Gastroesophageal sphincter (tissue), 4 donors: ENCODE measurements at regions not wholly inside any gene's neighbourhood (a gene's known extent, or its start where the extent isn't known, plus 50 kb on each side); places are given as distances from the start of the nearest gene placed in this dataset.

ENCODE experiments used
- ATAC-seq: fragments of 150-250 bp; one replicate; pipeline ENCODE4 v1.9.1; 2016; ENCODE audit warnings: mild to moderate bottlenecking, moderate library complexity
- H3K27ac ChIP-seq, 4 donors: fragments of 200-600 bp; sonication (generic) in 3 of 4; 1 replicate in 3 of 4; 2 replicates in 1 of 4; pipeline ENCODE4 v1.5.1; 2016 to 2019
- H3K27me3 ChIP-seq: fragments of 200-600 bp; sonication (generic); one replicate; pipeline ENCODE4 v1.5.1; 2019
- H3K36me3 ChIP-seq, 2 donors: fragments of 200-600 bp; sonication (generic); one replicate each; pipeline ENCODE4 v1.5.1; 2019; ENCODE audit warnings: control low read depth in 1 of 2
- H3K4me1 ChIP-seq, 3 donors: fragments of 200-600 bp; sonication (generic); 1 replicate in 2 of 3; 2 replicates in 1 of 3; pipeline ENCODE4 v1.5.1; 2016 to 2019; ENCODE audit warnings: control low read depth in 2 of 3
- H3K4me3 ChIP-seq, 2 donors: fragments of 200-600 bp; sonication (generic); one replicate each; pipeline ENCODE4 v1.5.1; 2019; ENCODE audit warnings: mild to moderate bottlenecking in 1 of 2, moderate library complexity in 1 of 2
- H3K9me3 ChIP-seq, 3 donors: fragments of 200-600 bp; sonication (generic); one replicate each; pipeline ENCODE4 v1.5.1; 2017 to 2019; ENCODE audit warnings: control low read depth in 2 of 3
- CTCF ChIP-seq, 4 experiments: fragments of 200-600 bp in 2 of 4; fragments of 450-650 bp in 2 of 4; sonication (generic) in 1 of 4; IDR thresholded peaks; one replicate each; pipeline ENCODE4 v1.5.1; 2017 to 2019; ENCODE audit warnings: antibody characterized with exemption in 4 of 4, mild to moderate bottlenecking in 2 of 4, moderate library complexity in 2 of 4
- EP300 ChIP-seq: sonication (generic); formaldehyde crosslinking; IDR thresholded peaks from one replicate; pipeline ENCODE4 v1.6.1; 2017; ENCODE audit warnings: antibody characterized with exemption, mild to moderate bottlenecking
- POLR2A ChIP-seq, 2 donors: fragments of 450-650 bp; IDR thresholded peaks; one replicate each; pipeline ENCODE4 v1.6.1; 2017; ENCODE audit warnings: antibody characterized with exemption in 2 of 2, mild to moderate bottlenecking in 2 of 2, moderate library complexity in 1 of 2
- POLR2AphosphoS5 ChIP-seq: sonication (generic); formaldehyde crosslinking; IDR thresholded peaks from one replicate; pipeline ENCODE4 v1.6.1; 2017; ENCODE audit warnings: antibody characterized with exemption
- WGBS, 2 donors: methylation state at CpG; one replicate each; pipeline ENCODE4 v1.1.5; 2018; ENCODE audit warnings: low coverage in 1 of 2; 5-methylcytosine and 5-hydroxymethylcytosine counted together

GRCh38 chr16:86914876-86915717 is 336.7 kb downstream of the FOXL1 start:
- Histone ChIP-seq H3K4me3 (no peak overlapping the region), H3K4me1 (no peaks in the 10 kb centered on the region), H3K9me3 (peaks cover 0 to 1% (median 0%) of the 10 kb centered on the region in 3 donors), H3K36me3 (no peaks in the 10 kb centered on the region), H3K27ac (no peak overlapping the region), H3K27me3 (peaks cover 21% of the 10 kb centered on the region)
- ATAC-seq, result no peak
- no peak for TF ChIP-seq CTCF (IDR thresholded peaks at IDR 0.05)
- no peak for TF ChIP-seq EP300
- no peak for TF ChIP-seq POLR2A (IDR thresholded peaks at IDR 0.05)
- TF ChIP-seq POLR2AphosphoS5, result no peak
- 45 to 62% methylated on average over 4 to 12 of the region's 18 CpGs for WGBS, 2 donors

- WGBS, 2 donors, result 84 to 93% methylated on average over 3 to 4 of the region's 45 CpGs
- Histone ChIP-seq H3K36me3 (no peaks in the 10 kb centered on the region), H3K9me3 (peaks cover 0 to 28% (median 0%) of the 10 kb centered on the region in 3 donors), H3K27ac (no peak overlapping the region), H3K4me3 (no peak overlapping the region), H3K4me1 (no peaks in the 10 kb centered on the region), H3K27me3 (peaks cover 41% of the 10 kb centered on the region)
- TF ChIP-seq EP300 (no peak), CTCF (IDR thresholded peaks at IDR 0.05) (no peak), POLR2A (IDR thresholded peaks at IDR 0.05) (no peak), POLR2AphosphoS5 (no peak)
- no peak for ATAC-seq
These were observed 339.4 kb downstream of the FOXL1 start for GRCh38 chr16:86917471-86918365.

GRCh38 chr16:86918637-86919036 is 340.3 kb downstream of the FOXL1 start:
- H3K4me1 ChIP-seq, result no peaks in the 10 kb centered on the region
- H3K4me3 ChIP-seq, result no peak overlapping the region
- peaks cover 46% of the 10 kb centered on the region for H3K27me3 ChIP-seq
- no peaks in the 10 kb centered on the region for H3K36me3 ChIP-seq
- H3K27ac ChIP-seq, result no peak overlapping the region
- peaks cover 0 to 33% (median 0%) of the 10 kb centered on the region in 3 donors for H3K9me3 ChIP-seq
- TF ChIP-seq EP300, result no peak
- ATAC-seq, result no peak
- 50 to 97% methylated on average over 2 to 5 of the region's 9 CpGs for WGBS, 2 donors

GRCh38 chr16:86919078-86919477 is 340.7 kb downstream of the FOXL1 start:
- ATAC-seq, result no peak
- no peak for TF ChIP-seq EP300
- no peak for TF ChIP-seq POLR2AphosphoS5
- TF ChIP-seq POLR2A (IDR thresholded peaks at IDR 0.05), result no peak
- TF ChIP-seq CTCF (IDR thresholded peaks at IDR 0.05), result no peak
- H3K4me1 ChIP-seq, result no peaks in the 10 kb centered on the region
- H3K9me3 ChIP-seq, result peaks cover 0 to 33% (median 0%) of the 10 kb centered on the region in 3 donors
- 28% methylated on average over 8 of the region's 12 CpGs; no CpG with 5 or more reads in 1 of the 2 donors for WGBS, 2 donors
- no peak overlapping the region for H3K27ac ChIP-seq
- no peaks in the 10 kb centered on the region for H3K36me3 ChIP-seq
- no peak overlapping the region for H3K4me3 ChIP-seq
- H3K27me3 ChIP-seq, result peaks cover 50% of the 10 kb centered on the region

- no peak for ATAC-seq
- TF ChIP-seq EP300, result no peak
- no peak for TF ChIP-seq POLR2AphosphoS5
- no peak for TF ChIP-seq CTCF (IDR thresholded peaks at IDR 0.05)
- TF ChIP-seq POLR2A (IDR thresholded peaks at IDR 0.05), result no peak
- H3K36me3 ChIP-seq, result no peaks in the 10 kb centered on the region
- H3K4me1 ChIP-seq, result no peaks in the 10 kb centered on the region
- H3K27me3 ChIP-seq, result peaks cover 57% of the 10 kb centered on the region
- no peak overlapping the region for H3K4me3 ChIP-seq
- WGBS, 2 donors, result 58 to 66% methylated on average over 10 of the region's 28 CpGs
- no peak overlapping the region for H3K27ac ChIP-seq
- H3K9me3 ChIP-seq, result peaks cover 0 to 33% (median 0%) of the 10 kb centered on the region in 3 donors
These were observed 341.4 kb downstream of the FOXL1 start for GRCh38 chr16:86919578-86920305.
